ENCODE measurements at regions not wholly inside any gene's neighbourhood (a gene's known extent, or its start where the extent isn't known, plus 50 kb on each side); places are given as distances from the start of the nearest gene placed in this dataset.

DNA sequence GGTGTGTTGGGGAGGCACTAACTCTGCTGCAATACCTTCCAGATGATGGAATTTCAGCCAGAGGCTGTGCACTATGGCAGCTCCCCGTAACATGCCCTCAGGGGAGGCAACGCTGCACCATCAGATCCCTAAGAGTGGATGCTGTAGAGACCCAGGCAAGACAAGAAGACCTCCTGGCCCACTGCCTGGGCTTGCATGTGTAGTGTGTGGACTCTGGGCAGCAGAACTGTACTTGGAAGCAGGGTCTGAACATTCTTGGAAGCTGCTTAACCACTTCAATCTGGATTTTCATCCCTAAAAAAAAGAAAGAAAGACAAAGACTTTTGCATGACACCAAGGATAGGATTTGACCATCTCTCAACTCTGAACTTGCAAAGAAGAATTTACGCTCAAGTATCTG is 297.5 kb upstream of the NRP1 start:
- H3K27me3 Mint-ChIP-seq = no peaks in the 10 kb centered on the region
- H3K4me1 Mint-ChIP-seq = no peaks in the 10 kb centered on the region
- peaks cover 0 to 2% (median 0%) of the 10 kb centered on the region in 3 donors for H3K9me3 Mint-ChIP-seq
- no peak overlapping the region for H3K27ac Mint-ChIP-seq
- H3K4me3 Mint-ChIP-seq = no peak overlapping the region
- H3K36me3 Mint-ChIP-seq = no peaks in the 10 kb centered on the region

DNA sequence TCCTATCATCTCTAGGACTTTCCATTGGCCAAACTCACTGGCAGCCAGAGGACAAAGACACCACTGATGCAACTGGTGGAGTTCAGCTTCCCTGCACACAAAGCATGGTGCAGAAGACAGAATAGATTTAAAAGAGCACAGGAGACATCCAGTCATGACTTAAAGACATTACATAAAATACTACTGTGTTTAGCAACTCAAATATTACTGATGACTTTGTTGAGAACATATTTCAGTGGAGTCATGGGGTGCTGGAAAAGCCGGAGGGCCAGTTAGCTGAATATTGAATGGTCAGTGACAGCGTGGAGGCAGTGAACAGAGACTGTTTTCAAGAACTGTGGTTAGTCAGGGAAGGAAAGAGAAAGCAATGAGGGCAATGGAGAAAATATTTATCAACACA is 296.3 kb upstream of the NRP1 start:
- Mint-ChIP-seq H3K4me1 (no peaks in the 10 kb centered on the region), H3K27ac (no peak overlapping the region), H3K9me3 (peaks cover 0 to 2% (median 2%) of the 10 kb centered on the region in 3 donors), H3K4me3 (no peak overlapping the region), H3K27me3 (no peaks in the 10 kb centered on the region), H3K36me3 (no peaks in the 10 kb centered on the region)

DNA sequence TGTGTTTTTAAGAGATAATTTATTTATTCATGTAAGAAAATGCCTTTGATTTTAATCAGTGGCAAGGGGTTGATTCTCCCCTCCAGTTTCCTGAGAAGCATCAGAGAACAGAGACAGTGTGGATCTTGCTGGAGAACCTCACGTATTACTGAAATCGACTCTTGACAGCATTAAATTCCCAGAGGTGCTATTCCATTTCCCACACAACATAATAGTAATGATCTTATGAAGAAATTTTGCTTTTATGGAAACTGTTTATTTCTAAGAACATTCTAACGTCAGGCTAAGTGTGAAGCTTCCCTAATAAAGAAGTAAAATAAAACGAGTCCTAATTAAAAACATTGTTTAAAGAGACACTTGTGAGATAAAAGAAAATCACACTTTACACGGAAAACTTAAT is 293.1 kb upstream of the NRP1 start:
- Mint-ChIP-seq H3K27me3 (no peaks in the 10 kb centered on the region), H3K4me1 (peaks cover 0 to 1% (median 0%) of the 10 kb centered on the region in 3 donors), H3K27ac (no peak overlapping the region), H3K4me3 (no peak overlapping the region), H3K9me3 (peaks cover 0 to 5% (median 2%) of the 10 kb centered on the region in 3 donors), H3K36me3 (no peaks in the 10 kb centered on the region)

DNA sequence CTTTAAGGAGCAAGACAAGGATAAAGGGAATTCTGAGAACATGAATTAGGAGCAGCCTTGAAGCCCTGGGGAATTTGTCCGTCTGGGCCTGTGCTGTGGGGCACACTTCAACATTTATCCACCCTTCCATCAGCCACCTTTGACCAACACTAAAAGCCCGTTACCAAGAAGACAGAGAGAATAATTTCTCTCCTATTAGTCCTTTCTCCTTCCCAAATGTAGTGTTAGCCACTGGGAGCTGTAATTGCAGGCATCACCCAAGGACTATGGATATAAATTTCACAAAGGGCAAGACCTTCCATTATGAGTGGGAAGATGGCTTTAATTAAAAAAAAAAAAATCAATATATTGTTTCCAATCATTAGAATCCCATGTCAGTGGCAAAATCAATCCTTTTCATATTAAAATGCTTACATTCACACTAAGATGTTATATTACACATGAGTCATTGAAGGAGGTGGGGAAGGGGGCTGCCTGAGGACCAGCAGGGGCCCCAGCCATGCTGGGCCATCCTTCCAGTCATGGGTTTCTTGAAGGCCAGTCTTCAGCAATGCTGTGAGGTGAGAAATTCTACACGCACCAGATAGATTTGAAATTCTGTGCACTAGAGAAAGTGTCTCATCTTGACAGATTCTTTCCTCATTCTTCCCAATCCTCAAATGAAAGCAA is 292.5 kb upstream of the NRP1 start:
- Mint-ChIP-seq H3K9me3 (peaks cover 0 to 5% (median 2%) of the 10 kb centered on the region in 3 donors), H3K27ac (no peak overlapping the region), H3K4me1 (peaks cover 0 to 1% (median 0%) of the 10 kb centered on the region in 3 donors), H3K4me3 (no peak overlapping the region), H3K27me3 (no peaks in the 10 kb centered on the region), H3K36me3 (no peaks in the 10 kb centered on the region)

DNA sequence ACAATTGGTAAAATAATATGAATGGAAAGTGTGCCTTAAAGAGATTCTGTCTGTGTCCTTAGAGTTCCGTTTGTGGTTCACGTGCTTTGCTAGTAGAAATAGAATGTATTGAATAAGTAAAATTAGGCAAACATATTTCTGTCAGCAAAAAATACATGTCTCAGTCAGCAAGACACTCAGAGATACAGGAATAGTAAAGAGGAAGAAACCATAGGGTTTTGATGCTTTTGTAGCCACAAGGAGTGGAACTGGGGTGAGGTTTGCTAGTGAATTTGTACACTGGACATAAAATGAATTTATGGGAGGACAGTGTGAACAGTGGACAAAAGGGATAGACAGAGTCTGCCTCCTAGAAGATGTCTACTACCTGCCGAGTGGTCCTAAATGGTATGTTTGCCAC is 289.2 kb upstream of the NRP1 start:
- Mint-ChIP-seq H3K36me3 (no peaks in the 10 kb centered on the region), H3K9me3 (peaks cover 0 to 5% (median 3%) of the 10 kb centered on the region in 3 donors), H3K4me1 (peaks cover 0 to 1% (median 0%) of the 10 kb centered on the region in 3 donors), H3K4me3 (no peak overlapping the region), H3K27ac (no peak overlapping the region), H3K27me3 (no peaks in the 10 kb centered on the region)

DNA sequence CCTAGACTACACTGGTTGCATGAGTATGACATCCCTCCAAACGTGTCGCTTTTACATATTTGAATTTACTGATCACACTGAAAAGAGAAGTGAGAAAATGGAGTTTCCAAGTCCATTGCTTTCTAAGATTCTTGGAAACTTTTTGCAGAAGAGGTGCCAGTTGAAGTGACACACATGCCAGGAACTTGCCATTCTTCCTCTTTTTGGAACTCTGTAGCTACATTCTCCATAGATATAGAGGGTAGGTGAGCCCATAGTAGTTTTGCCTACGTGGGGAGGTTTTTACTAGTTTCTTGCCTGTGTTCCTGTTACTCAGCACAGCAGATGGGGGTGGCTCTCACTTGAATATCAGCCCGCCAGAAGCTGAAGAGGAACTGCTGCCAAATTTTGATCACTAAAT is 286.6 kb upstream of the NRP1 start:
- H3K36me3 Mint-ChIP-seq = no peaks in the 10 kb centered on the region
- no peak overlapping the region for H3K27ac Mint-ChIP-seq
- H3K4me3 Mint-ChIP-seq = peak overlapping the region in 1 of 4 donors; percentile 33
- no peaks in the 10 kb centered on the region for H3K27me3 Mint-ChIP-seq
- peaks cover 0 to 7% (median 5%) of the 10 kb centered on the region in 3 donors for H3K9me3 Mint-ChIP-seq
- peaks cover 0 to 1% (median 0%) of the 10 kb centered on the region in 3 donors for H3K4me1 Mint-ChIP-seq

- peaks cover 3 to 6% (median 3%) of the 10 kb centered on the region in 3 donors for H3K9me3 Mint-ChIP-seq
- H3K4me1 Mint-ChIP-seq = no peaks in the 10 kb centered on the region
- H3K27ac Mint-ChIP-seq = no peak overlapping the region
- no peak overlapping the region for H3K4me3 Mint-ChIP-seq
- H3K36me3 Mint-ChIP-seq = no peaks in the 10 kb centered on the region
- no peaks in the 10 kb centered on the region for H3K27me3 Mint-ChIP-seq
These were observed 283.7 kb upstream of the NRP1 start for GRCh38 chr10:33618196-33618595.

DNA sequence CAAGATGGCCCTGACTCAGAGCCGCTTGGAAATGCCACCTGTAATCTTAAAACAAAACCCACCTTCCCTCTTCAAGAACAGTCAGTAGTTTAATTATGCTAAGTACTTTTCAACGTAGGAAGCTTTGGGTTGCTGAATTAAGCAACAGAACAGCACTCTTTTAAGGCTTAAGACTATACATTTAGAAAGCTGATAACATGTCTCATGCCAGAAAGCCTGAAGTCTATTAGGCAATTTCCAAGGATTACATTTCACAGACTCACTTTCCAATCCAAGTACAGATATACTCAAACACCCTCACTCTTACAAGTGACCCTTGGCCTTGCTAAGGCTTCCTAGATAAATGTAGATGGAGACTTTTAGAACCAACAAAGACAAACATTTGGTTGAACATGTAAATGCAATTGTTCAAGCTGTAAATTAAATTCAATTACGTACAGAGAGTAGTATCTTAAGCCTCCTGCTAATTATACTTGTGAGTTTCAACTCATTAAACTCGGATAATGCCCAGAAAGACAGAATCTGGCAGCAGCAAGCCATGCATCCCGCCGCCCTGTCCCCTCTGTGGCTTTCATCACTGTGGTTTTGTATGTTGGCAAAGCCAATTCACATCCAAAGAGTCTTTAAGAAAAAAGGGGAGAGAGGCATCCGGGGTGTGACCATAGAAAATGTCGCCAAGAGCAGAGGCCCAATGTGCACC is 283.1 kb upstream of the NRP1 start:
- Mint-ChIP-seq H3K27ac (no peak overlapping the region), H3K36me3 (no peaks in the 10 kb centered on the region), H3K27me3 (no peaks in the 10 kb centered on the region), H3K4me3 (no peak overlapping the region), H3K4me1 (no peaks in the 10 kb centered on the region), H3K9me3 (peaks cover 3 to 7% (median 5%) of the 10 kb centered on the region in 3 donors)

- no peaks in the 10 kb centered on the region for H3K27me3 Mint-ChIP-seq
- no peak overlapping the region for H3K27ac Mint-ChIP-seq
- H3K4me3 Mint-ChIP-seq = no peak overlapping the region
- H3K9me3 Mint-ChIP-seq = peaks cover 3 to 8% (median 7%) of the 10 kb centered on the region in 3 donors
- no peaks in the 10 kb centered on the region for H3K36me3 Mint-ChIP-seq
- H3K4me1 Mint-ChIP-seq = no peaks in the 10 kb centered on the region
These were observed 282.5 kb upstream of the NRP1 start for GRCh38 chr10:33616956-33617355.

DNA sequence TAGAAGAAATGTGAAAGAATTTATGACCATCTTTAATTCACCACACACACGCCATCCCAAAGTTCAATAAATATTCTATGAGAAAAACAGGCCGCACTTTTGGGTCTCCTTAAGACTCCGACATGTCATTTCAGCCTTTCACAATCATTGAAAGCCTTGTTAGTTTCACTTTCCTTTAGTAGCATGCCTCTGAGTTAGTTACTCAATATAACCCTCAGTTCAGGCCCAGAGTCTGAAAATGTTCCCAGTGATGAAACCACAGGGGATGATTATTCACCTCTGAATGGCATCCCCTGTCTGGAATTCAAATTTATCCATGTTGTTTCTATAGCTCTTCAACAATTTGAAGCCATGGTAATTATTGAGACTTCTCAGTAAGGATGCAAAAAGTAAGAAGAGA is 278.1 kb upstream of the NRP1 start:
- Mint-ChIP-seq H3K4me3 (no peak overlapping the region), H3K9me3 (peaks cover 3 to 15% (median 4%) of the 10 kb centered on the region in 3 donors), H3K27me3 (no peaks in the 10 kb centered on the region), H3K27ac (no peak overlapping the region), H3K36me3 (no peaks in the 10 kb centered on the region), H3K4me1 (no peaks in the 10 kb centered on the region)

DNA sequence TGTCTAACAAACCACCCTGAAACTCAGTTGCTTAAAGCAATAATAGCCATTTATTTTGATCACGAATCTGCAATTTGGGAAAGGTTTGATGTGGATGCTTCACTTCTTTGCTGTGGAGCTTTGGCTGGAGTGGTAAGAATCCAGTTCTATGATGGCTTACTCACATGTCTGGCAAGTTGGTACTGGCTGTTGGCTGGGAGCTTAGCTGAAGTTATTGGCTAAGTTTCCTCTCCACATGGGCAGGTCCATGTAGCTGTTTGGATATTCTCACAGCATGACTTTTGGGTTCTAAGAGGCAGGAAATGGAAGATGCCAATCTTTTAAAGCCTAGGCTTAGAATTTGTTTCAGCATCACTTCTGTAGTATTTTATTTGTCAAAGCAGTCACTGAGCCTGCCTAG is 277.6 kb upstream of the NRP1 start:
- no peak overlapping the region for H3K27ac Mint-ChIP-seq
- no peaks in the 10 kb centered on the region for H3K36me3 Mint-ChIP-seq
- peaks cover 3 to 15% (median 4%) of the 10 kb centered on the region in 3 donors for H3K9me3 Mint-ChIP-seq
- H3K27me3 Mint-ChIP-seq = no peaks in the 10 kb centered on the region
- no peaks in the 10 kb centered on the region for H3K4me1 Mint-ChIP-seq
- no peak overlapping the region for H3K4me3 Mint-ChIP-seq

DNA sequence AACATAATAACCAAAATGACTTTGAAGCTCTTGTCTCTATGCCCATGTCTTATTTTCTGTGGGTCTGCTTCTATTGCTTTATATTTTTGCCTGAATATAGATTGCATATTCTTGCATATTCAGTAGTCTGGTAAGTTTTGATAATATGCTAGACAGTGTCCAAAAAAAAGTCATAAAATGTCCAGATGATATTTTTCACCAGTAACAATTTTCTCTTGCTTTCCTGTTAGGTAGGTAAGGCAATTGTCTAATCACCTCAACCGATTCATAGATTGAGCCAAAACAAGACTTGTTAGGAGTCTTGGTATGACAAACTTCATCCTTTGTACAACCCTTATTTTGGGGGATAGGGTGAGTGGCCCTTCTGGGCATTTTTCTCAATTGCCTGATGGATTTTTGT is 277.0 kb upstream of the NRP1 start:
- H3K27me3 Mint-ChIP-seq = no peaks in the 10 kb centered on the region

DNA sequence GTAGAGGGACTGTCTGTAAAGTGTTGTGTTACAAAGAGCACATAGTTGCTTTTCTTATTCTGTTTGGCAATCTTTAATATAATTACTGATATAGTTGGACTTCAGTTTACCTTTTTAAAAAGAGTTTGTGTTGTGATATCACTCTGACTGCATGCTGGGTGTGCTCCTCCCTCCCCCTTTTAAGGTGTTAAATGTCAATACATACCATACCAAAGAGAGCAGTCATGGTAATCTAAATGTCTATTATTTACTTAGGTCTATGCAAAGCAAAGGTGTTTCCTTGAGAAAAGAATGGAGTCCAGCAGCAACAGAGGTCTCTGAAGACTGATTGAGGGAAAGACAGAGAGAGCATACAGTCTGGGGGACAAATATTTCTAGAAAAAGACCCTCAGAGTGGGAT is 275.1 kb upstream of the NRP1 start:
- no peaks in the 10 kb centered on the region for H3K36me3 Mint-ChIP-seq
- no peaks in the 10 kb centered on the region for H3K27me3 Mint-ChIP-seq
- H3K27ac Mint-ChIP-seq = no peak overlapping the region
- H3K4me1 Mint-ChIP-seq = no peaks in the 10 kb centered on the region
- H3K4me3 Mint-ChIP-seq = no peak overlapping the region
- peaks cover 3 to 22% (median 4%) of the 10 kb centered on the region in 3 donors for H3K9me3 Mint-ChIP-seq

More for the DNA sequence above, 277.0 kb upstream of the NRP1 start:
- H3K9me3 Mint-ChIP-seq = peaks cover 3 to 15% (median 4%) of the 10 kb centered on the region in 3 donors
- H3K27ac Mint-ChIP-seq = no peak overlapping the region
- H3K4me1 Mint-ChIP-seq = no peaks in the 10 kb centered on the region
- no peaks in the 10 kb centered on the region for H3K36me3 Mint-ChIP-seq
- H3K4me3 Mint-ChIP-seq = no peak overlapping the region

GRCh38 chr10:33602278-33602677 is 267.8 kb upstream of the NRP1 start:
- Mint-ChIP-seq H3K36me3 (peaks cover 2% of the 10 kb centered on the region), H3K27ac (no peak overlapping the region), H3K9me3 (peaks cover 2 to 20% (median 4%) of the 10 kb centered on the region in 3 donors), H3K4me3 (no peak overlapping the region), H3K27me3 (no peaks in the 10 kb centered on the region), H3K4me1 (no peaks in the 10 kb centered on the region)

GRCh38 chr10:33600381-33600780 is 265.9 kb upstream of the NRP1 start:
- no peaks in the 10 kb centered on the region for H3K4me1 Mint-ChIP-seq
- no peaks in the 10 kb centered on the region for H3K27me3 Mint-ChIP-seq
- no peak overlapping the region for H3K27ac Mint-ChIP-seq
- peaks cover 2% of the 10 kb centered on the region for H3K36me3 Mint-ChIP-seq
- H3K4me3 Mint-ChIP-seq = no peak overlapping the region
- H3K9me3 Mint-ChIP-seq = peaks cover 4 to 17% (median 5%) of the 10 kb centered on the region in 3 donors

DNA sequence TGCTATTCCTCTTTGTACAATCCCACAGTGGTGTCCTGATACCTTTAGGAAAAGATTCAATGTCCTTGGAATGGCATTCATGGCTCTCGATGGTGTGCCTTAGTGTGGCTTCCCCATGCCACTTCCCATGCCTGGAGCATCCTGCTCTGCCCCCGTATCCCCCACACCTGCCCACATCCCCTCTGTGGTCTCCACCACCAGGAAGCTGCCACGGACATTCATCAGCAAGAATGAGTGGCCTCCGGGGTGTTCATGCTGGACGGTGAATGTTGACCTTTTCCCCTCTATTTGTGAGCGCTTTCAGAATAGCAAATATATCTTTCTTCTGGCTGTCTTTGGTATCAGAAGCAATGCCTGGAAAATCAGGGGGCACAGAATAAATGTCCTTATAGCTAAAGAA is 262.0 kb upstream of the NRP1 start:
- Mint-ChIP-seq H3K4me3 (no peak overlapping the region), H3K27ac (no peak overlapping the region), H3K9me3 (peaks cover 8% of the 10 kb centered on the region in 3 donors), H3K36me3 (no peaks in the 10 kb centered on the region), H3K4me1 (peaks cover 0 to 1% (median 0%) of the 10 kb centered on the region in 3 donors), H3K27me3 (no peaks in the 10 kb centered on the region)
